ENCODE measurements at regions not wholly inside any gene's neighbourhood (a gene's known extent, or its start where the extent isn't known, plus 50 kb on each side); places are given as distances from the start of the nearest gene placed in this dataset.

DNA sequence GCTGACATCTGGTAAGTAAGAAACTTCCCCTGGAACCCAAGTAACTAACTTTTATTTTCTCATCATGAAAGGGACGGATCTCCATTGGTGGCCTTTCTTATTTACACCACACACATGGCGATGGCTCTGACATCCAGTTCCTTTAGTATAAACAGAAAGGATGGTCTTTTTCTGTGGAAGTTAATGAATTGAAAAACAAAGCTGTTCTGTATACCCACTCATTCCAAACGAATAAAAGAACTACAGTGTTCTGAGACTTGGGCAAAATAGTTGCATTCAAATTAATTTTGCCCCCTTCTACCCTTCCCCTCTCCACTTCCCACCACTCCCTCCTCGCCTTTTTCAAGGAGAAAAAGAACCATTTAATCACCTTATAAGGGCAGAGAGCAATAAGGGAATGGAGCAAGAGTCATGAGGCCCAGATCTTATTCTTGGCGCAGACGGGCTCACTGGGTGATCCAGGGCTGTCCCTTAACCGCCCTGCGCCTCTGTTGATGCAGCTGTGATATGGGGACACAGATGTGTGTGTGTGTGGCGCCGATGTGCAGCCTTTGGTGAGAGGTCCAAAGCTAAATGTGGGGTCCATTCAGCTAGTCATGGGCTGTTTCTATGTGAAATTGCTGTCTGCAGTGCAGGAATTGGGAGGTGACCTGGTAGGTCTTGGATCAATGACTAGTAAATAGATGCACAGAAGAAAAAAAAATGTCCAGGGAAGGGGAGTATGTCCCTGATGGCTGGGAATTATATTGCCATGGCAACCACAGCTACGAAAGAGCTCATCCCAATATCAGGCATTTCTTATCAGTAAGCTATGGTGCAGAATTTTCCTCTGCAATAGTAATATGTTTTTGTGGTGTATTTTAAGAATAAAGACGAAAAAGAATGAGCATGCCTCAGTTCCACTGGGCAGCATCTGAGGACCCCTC lies 141.5 kb upstream of the ERCC6L2 start:
- DNase-seq, result no peak
- no peak overlapping the region for H3K4me3 ChIP-seq
- H3K27ac ChIP-seq, result no peak overlapping the region
- TF ChIP-seq POLR2A (IDR thresholded peaks at IDR 0.05) (no peak), EP300 (IDR thresholded peaks at IDR 0.05) (no peak)
- TF ChIP-seq, protein P1, sequence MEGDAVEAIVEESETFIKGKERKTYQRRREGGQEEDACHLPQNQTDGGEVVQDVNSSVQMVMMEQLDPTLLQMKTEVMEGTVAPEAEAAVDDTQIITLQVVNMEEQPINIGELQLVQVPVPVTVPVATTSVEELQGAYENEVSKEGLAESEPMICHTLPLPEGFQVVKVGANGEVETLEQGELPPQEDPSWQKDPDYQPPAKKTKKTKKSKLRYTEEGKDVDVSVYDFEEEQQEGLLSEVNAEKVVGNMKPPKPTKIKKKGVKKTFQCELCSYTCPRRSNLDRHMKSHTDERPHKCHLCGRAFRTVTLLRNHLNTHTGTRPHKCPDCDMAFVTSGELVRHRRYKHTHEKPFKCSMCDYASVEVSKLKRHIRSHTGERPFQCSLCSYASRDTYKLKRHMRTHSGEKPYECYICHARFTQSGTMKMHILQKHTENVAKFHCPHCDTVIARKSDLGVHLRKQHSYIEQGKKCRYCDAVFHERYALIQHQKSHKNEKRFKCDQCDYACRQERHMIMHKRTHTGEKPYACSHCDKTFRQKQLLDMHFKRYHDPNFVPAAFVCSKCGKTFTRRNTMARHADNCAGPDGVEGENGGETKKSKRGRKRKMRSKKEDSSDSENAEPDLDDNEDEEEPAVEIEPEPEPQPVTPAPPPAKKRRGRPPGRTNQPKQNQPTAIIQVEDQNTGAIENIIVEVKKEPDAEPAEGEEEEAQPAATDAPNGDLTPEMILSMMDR (IDR thresholded peaks at IDR 0.05), result no peak
- no peaks in the 10 kb centered on the region for H3K9me3 ChIP-seq
- H3K36me3 ChIP-seq, result no peaks in the 10 kb centered on the region
- H3K4me1 ChIP-seq (ENCODE audit: insufficient read depth), result no peaks in the 10 kb centered on the region
- H3K27me3 ChIP-seq, result no peaks in the 10 kb centered on the region
- intact Hi-C loops (cut with DNase I), result no loop called here
- 80 to 87% (median 82%) methylated on average over 12 of the region's 12 CpGs for WGBS, 3 donors

DNA sequence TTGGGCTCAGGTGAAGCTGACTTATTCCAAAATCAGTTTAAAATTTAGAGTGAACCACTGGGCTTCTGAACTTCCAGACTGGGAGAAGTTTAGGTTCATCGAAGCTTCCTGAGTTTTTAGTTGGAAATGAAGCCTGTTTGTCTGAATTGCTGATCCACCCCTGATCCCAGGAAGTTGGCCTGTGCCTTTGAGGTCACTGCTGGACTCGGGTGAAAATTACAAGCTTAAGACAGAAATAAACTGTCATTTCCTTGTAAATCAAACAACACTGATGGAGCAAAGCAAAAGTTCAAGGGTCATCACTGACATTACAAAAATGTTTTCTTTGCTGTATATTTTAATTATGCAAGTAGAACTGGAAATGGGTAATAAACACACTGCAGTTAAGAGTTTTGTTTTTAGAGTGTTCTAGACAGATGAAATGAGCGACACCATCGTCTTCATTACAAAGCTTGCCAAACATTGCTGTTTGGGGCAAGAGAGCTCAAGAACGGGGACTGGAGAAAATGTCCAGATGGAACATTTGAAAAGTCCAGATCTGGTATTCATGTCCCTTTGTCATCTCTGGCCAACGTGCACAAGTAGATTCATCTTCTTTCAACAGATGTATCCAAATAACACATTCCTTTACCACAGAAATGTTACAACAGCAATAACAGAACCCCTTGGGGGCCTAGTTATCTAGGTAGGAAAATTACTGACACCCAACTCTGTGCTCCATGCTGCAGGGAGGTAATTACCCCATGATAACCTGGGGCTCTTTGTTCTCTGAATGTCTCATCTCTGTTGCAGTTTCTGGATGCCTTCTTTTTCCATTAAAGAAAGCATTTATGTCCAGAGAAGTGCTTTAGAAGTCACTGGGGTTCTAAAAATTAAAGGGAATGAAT lies 142.4 kb upstream of the ERCC6L2 start:
- H3K27me3 ChIP-seq, result no peaks in the 10 kb centered on the region
- H3K9me3 ChIP-seq, result no peaks in the 10 kb centered on the region
- WGBS, 3 donors, result 64 to 70% (median 68%) methylated on average over 6 of the region's 6 CpGs
- H3K4me1 ChIP-seq (ENCODE audit: insufficient read depth), result no peaks in the 10 kb centered on the region
- no peak overlapping the region for H3K4me3 ChIP-seq
- no peak for DNase-seq
- no peak overlapping the region for H3K27ac ChIP-seq
- intact Hi-C loops (cut with DNase I), result no loop called here
- no peak for TF ChIP-seq POLR2A (IDR thresholded peaks at IDR 0.05)
- TF ChIP-seq EP300 (IDR thresholded peaks at IDR 0.05), result no peak
- TF ChIP-seq, protein P1 (IDR thresholded peaks at IDR 0.05), result no peak
- no peaks in the 10 kb centered on the region for H3K36me3 ChIP-seq

DNA sequence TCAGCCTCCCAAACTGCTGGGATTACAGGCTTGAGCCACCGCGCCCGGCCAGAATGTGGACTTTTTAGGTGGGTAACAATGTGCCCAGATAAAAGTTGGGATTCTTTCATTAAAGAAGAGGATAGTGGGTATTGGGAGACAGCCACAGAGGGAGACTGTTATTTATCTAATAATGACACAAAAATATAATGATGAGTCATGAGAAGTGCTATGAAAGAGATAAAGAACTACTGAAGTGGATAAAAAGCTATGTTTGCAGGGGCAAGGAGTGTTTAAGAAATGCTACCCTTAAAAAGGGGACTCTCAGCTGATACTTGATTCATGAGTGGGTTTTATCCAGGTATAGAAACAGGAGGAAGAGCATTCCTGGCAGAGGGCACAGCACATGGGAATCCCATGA lies 143.6 kb upstream of the ERCC6L2 start:
- Histone ChIP-seq H3K36me3 (no peaks in the 10 kb centered on the region), H3K27me3 (no peaks in the 10 kb centered on the region), H3K9me3 (no peaks in the 10 kb centered on the region), H3K27ac (no peak overlapping the region), H3K4me3 (no peak overlapping the region), H3K4me1 (ENCODE audit: insufficient read depth) (peaks cover 2% of the 10 kb centered on the region)
- intact Hi-C loops (cut with DNase I), result no loop called here
- no peak for DNase-seq
- WGBS, 3 donors, result 78 to 85% (median 79%) methylated on average over 3 of the region's 3 CpGs
- TF ChIP-seq, protein P1 (IDR thresholded peaks at IDR 0.05), result no peak
- TF ChIP-seq POLR2A (IDR thresholded peaks at IDR 0.05) (no peak), EP300 (IDR thresholded peaks at IDR 0.05) (no peak)

DNA sequence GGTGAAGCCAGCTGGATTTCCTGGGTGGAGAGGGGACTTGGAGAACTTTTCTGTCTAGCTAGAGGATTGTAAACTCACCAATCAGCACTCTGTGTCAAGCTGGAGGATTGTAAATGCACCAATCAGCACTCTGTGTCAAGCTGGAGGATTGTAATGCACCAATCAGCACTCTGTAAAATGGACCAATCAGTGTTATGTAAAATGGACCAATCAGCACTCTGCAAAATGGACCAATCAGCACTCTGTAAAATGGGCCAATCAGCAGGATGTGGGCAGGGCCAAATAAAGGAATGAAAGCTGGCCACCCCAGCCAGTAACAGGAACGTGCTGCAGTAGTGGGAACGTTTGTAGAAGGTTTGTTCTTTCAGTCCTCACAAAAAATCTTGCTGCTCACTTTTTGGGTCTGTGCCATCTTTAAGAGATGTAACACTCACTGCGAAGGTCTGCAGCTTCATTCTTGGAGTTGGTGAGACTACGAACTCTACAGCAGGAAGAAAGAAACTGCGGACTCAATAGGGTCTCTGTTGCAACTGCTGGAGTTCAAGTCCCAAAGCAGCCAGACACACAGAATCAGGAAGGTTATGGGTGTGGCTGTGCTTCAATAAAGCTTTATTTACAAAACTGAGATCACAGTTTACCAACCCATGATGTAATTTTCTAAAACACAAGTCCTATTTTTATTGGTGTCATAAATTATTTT lies 145.7 kb upstream of the ERCC6L2 start:
- H3K4me1 ChIP-seq (ENCODE audit: insufficient read depth), result peaks cover 3% of the 10 kb centered on the region
- no peak overlapping the region for H3K27ac ChIP-seq
- no peaks in the 10 kb centered on the region for H3K9me3 ChIP-seq
- no peak for DNase-seq
- WGBS, 3 donors, result 67 to 77% (median 74%) methylated on average over 5 of the region's 5 CpGs
- intact Hi-C loops (cut with DNase I), result loop anchor here in 3 of 4 donors (5.0 to 10.0 kb wide), 2 partner anchors 485 to 487 kb away; no protein-coding TSS in a partner anchor
- no peaks in the 10 kb centered on the region for H3K27me3 ChIP-seq
- TF ChIP-seq, protein P1 (IDR thresholded peaks at IDR 0.05), result no peak
- TF ChIP-seq EP300 (IDR thresholded peaks at IDR 0.05) (no peak), POLR2A (IDR thresholded peaks at IDR 0.05) (no peak)
- H3K4me3 ChIP-seq, result no peak overlapping the region
- H3K36me3 ChIP-seq, result no peaks in the 10 kb centered on the region
